Right atrium auricular region (tissue), 2 donors: ENCODE measurements at regions not wholly inside any gene's neighbourhood (a gene's known extent, or its start where the extent isn't known, plus 50 kb on each side); places are given as distances from the start of the nearest gene placed in this dataset.

Experiments
- DNase-seq: peaks from one replicate; pipeline ENCODE4 v3.0.0-alpha.2; 2019; ENCODE audit warnings: low spot score
- H3K27ac ChIP-seq, 2 donors: fragments of 200-600 bp; sonication (generic); 1 replicate in 1 of 2; 2 replicates in 1 of 2; pipeline ENCODE4 v1.5.1; 2016 to 2019
- H3K27me3 ChIP-seq, 2 donors: fragments of 200-600 bp; sonication (generic); one replicate each; pipeline versions ENCODE4 v1.5.1 to v1.6.0; 2017 to 2019
- H3K36me3 ChIP-seq: fragments of 200-600 bp; sonication (generic); one replicate; pipeline ENCODE4 v1.5.1; 2016
- H3K4me1 ChIP-seq, 2 donors: fragments of 200-600 bp; sonication (generic); one replicate each; pipeline versions ENCODE4 v1.5.1 to v1.6.0; 2017 to 2019
- H3K4me3 ChIP-seq, 2 donors: fragments of 200-600 bp; sonication (generic); 1 replicate in 1 of 2; 2 replicates in 1 of 2; pipeline ENCODE4 v1.5.1; 2017 to 2019; ENCODE audit warnings: mild to moderate bottlenecking in 1 of 2, moderate library complexity in 1 of 2
- H3K9me3 ChIP-seq, 2 donors: fragments of 200-600 bp; sonication (generic); one replicate each; pipeline ENCODE4 v1.5.1; 2019
- TF ChIP-seq, protein P1 (sequence below), 2 donors: fragments of 200-600 bp; sonication (generic); IDR thresholded peaks; one replicate each; pipeline ENCODE4 v1.5.1; 2019; ENCODE audit warnings: antibody characterized with exemption in 2 of 2

DNA sequence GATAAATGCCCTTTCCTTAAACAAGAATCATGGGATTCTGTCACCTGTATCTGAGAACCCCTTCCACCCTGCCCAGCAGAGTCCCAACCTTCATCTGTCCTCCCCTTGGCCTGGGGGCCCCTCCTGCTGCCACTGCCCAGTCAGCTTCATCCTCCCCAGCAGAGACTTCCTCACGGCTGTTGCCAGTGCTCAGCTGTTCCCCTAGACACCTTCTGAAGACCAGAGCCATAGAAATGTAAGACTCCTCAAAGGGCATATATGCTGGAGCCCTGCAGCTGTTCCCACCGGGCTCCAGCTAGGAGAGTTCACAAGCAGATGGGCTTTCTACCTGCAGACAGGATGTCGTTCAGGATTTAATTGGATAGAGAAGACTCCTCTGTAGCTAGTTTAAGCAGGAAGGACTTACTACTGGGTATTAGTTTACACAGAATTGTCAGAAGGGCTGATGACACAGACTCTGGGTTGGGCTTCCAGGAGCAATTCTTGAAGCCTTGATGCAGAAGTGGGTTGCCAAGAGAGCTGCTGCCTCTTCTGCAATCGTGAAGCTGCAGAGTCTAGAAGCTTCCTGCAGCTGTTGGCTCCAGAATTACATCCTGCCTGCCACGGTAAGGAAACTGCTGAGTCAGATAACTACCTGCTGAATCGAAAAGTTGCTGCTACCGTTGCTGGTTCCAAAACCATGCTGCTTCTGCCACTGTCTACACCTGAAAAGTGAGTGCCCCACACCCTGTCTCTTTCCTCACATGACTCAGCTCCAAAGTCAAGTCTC lies 57.1 kb upstream of the MLN start:
- TF ChIP-seq, protein P1, sequence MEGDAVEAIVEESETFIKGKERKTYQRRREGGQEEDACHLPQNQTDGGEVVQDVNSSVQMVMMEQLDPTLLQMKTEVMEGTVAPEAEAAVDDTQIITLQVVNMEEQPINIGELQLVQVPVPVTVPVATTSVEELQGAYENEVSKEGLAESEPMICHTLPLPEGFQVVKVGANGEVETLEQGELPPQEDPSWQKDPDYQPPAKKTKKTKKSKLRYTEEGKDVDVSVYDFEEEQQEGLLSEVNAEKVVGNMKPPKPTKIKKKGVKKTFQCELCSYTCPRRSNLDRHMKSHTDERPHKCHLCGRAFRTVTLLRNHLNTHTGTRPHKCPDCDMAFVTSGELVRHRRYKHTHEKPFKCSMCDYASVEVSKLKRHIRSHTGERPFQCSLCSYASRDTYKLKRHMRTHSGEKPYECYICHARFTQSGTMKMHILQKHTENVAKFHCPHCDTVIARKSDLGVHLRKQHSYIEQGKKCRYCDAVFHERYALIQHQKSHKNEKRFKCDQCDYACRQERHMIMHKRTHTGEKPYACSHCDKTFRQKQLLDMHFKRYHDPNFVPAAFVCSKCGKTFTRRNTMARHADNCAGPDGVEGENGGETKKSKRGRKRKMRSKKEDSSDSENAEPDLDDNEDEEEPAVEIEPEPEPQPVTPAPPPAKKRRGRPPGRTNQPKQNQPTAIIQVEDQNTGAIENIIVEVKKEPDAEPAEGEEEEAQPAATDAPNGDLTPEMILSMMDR (IDR thresholded peaks at IDR 0.05), result no peak
- no peak for DNase-seq
- no peaks in the 10 kb centered on the region for H3K36me3 ChIP-seq
- H3K27ac ChIP-seq, result no peak overlapping the region
- no peaks in the 10 kb centered on the region for H3K27me3 ChIP-seq
- no peak overlapping the region for H3K4me3 ChIP-seq
- no peaks in the 10 kb centered on the region for H3K4me1 ChIP-seq
- H3K9me3 ChIP-seq, result no peaks in the 10 kb centered on the region

DNA sequence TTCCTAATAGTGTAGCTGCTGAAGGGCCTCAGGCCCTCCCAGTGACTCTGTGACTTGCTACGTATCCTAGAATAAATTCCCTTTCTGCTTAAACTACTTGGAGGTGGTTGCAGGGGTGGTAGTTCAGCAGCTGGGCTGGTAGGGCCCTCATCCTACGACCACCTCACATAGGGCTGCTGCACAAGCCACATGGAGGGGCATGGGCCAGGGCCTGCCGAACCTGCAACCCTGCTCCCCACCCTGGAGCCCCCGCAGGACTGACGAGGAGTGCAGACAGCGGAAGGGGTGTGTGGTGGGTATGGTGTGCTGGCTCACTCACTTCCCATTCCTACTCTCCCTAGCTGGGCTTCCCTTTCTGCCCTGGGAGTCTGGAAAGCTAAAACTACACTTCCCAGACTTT lies 56.2 kb upstream of the MLN start:
- no peak for DNase-seq
- Histone ChIP-seq H3K4me1 (no peaks in the 10 kb centered on the region), H3K27ac (no peak overlapping the region), H3K4me3 (no peak overlapping the region), H3K27me3 (no peaks in the 10 kb centered on the region), H3K9me3 (no peaks in the 10 kb centered on the region), H3K36me3 (no peaks in the 10 kb centered on the region)
- TF ChIP-seq, protein P1 (IDR thresholded peaks at IDR 0.05), result no peak

DNA sequence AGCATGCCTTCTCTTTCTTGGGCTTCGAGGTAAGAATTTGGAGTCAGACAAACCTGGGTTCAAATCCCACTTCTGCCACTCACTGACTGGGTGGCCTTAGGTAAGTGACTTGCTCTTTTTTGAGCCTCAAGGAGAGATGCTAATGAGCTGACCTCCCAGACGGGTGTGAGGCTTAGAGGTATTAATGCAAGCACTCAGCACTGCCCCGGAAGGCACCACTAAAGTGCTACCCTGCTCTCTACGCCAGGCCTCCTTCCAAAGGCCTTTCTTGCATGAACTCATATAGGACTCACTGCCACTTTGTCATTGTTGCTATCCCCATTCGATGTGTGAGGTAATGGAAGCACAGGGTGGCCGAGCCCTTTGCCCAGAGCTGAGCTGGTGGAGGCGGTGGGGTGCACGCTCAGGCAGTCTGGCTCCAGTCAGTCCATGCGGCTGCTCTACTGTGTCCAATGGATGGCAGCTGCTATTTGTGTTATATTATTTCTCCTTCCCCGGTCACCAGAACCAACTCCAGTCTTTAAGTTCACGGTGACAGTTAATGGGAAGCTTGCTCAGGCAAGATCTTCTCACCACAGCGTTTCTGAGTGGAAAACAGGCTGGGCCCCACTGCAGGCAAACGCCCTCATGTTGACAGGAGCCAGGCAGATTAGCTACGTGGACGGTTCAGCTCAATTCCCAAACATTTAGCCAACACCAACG lies 55.2 kb upstream of the MLN start:
- TF ChIP-seq, protein P1 (IDR thresholded peaks at IDR 0.05), result no peak
- no peaks in the 10 kb centered on the region for H3K9me3 ChIP-seq
- DNase-seq, result no peak
- H3K27me3 ChIP-seq, result no peaks in the 10 kb centered on the region
- no peaks in the 10 kb centered on the region for H3K4me1 ChIP-seq
- H3K27ac ChIP-seq, result no peak overlapping the region
- H3K4me3 ChIP-seq, result no peak overlapping the region
- H3K36me3 ChIP-seq, result no peaks in the 10 kb centered on the region

DNA sequence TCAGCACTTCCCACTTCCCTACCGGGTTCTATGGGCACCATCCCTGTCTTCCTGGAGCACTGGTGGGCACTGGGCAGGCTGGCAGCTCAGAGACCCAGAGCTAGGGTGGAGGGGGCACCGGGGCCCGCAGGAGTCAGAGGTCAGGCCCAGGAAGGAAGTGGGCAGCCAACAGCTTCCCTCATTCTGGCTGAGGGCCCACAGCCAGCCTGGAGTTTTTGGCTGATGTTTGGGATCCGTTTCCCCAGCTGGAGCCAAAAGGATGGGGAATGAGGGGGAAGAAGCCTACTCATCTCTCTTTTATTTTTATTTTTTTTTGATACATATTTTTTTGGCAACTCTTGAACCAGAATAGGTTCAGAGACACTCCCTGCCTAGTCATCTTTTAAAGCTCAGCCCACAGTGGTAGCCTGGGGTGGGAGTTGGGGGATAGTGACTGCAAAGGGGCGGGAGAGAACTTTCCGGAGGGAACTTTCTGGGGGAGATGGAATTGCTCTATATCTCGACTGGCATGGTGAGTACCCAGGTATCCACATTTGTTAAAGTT lies 54.2 kb upstream of the MLN start:
- no peaks in the 10 kb centered on the region for H3K27me3 ChIP-seq
- TF ChIP-seq, protein P1 (IDR thresholded peaks at IDR 0.05), result no peak
- no peaks in the 10 kb centered on the region for H3K4me1 ChIP-seq
- H3K36me3 ChIP-seq, result no peaks in the 10 kb centered on the region
- no peak for DNase-seq
- H3K9me3 ChIP-seq, result no peaks in the 10 kb centered on the region
- H3K4me3 ChIP-seq, result no peak overlapping the region
- no peak overlapping the region for H3K27ac ChIP-seq

DNA sequence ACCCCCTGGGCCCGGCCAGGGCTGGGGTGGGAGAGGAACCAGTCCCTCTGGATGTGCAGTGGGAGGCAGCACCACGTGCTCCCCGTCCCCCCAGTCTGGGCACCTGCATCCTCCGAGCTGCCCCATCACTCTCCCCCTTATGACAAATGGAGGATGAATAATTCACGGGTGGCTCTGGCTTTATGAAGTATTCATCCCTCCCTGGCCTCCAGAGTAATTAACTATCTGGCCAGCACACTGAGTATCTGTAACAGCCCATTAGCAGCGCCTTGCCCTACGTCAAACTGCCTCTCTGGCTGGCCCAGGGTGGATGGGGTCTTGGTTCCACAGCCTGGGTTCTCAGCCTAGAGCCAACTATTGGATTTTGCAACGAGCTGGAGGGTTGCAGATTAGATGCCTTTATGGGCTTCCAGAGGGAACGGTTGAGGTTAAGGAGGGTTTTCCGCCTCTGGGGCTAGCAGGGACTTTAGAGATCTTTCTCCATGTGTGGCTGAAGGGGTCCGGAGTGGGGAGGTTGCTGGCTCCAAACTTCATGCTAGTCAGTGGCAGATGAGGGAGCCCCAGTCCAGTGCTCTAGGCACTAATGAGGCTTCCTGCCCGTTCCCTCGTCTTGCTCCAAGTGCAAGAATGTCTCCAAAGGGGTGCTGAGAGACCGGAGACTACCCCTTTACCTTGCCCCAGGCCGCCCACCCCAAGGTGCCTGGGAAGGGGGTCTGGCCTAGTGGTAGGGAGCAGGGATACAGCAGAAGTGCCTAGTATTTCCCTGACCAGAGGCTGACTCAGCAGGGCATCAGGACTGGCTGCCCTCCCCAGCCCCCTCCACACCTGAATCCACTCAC lies 53.5 kb upstream of the MLN start:
- H3K4me3 ChIP-seq, result no peak overlapping the region
- no peaks in the 10 kb centered on the region for H3K4me1 ChIP-seq
- no peaks in the 10 kb centered on the region for H3K27me3 ChIP-seq
- H3K36me3 ChIP-seq, result no peaks in the 10 kb centered on the region
- no peak overlapping the region for H3K27ac ChIP-seq
- H3K9me3 ChIP-seq, result no peaks in the 10 kb centered on the region
- TF ChIP-seq, protein P1 (IDR thresholded peaks at IDR 0.05), result no peak
- DNase-seq, result no peak
